IPS-18c (cell line): ENCODE measurements at regions not wholly inside any gene's neighbourhood (a gene's known extent, or its start where the extent isn't known, plus 50 kb on each side); places are given as distances from the start of the nearest gene placed in this dataset.
"Not testable (repeated sequence)": the region's sequence is repeated elsewhere in the genome, so short reads cannot be mapped to it uniquely, and the experiment has no call there.

Source experiments
- H3K4me3 ChIP-seq: 2 replicates; pipeline ENCODE4 v1.7.0; 2013; ENCODE audit warnings: low read depth, mild to moderate bottlenecking, low read length, moderate library complexity; ENCODE audit not compliant: insufficient read depth
- H3K9me3 ChIP-seq: one replicate; pipeline ENCODE4 v1.6.1; 2013; ENCODE audit warnings: mild to moderate bottlenecking, low read length, moderate library complexity; ENCODE audit not compliant: control insufficient read depth, insufficient read depth

GRCh38 chr3:177606891-177607290, 409.6 kb upstream of the TBL1XR1 start:
- H3K9me3 ChIP-seq: no peaks in the 10 kb centered on the region
- H3K4me3 ChIP-seq: no peak overlapping the region

- H3K9me3 ChIP-seq: no peaks in the 10 kb centered on the region
- H3K4me3 ChIP-seq: no peak overlapping the region
These were observed 410.3 kb upstream of the TBL1XR1 start for GRCh38 chr3:177607589-177607988.

- H3K4me3 ChIP-seq: no peak overlapping the region
- H3K9me3 ChIP-seq: no peaks in the 10 kb centered on the region
These were observed 411.2 kb upstream of the TBL1XR1 start for GRCh38 chr3:177608443-177608842.

- Histone ChIP-seq H3K9me3 (no peaks in the 10 kb centered on the region), H3K4me3 (no peak overlapping the region)
These were observed 412.3 kb upstream of the TBL1XR1 start for GRCh38 chr3:177609613-177610012.

- Histone ChIP-seq H3K9me3 (no peaks in the 10 kb centered on the region), H3K4me3 (no peak overlapping the region)
These were observed 413.0 kb upstream of the TBL1XR1 start for GRCh38 chr3:177610262-177610661.

- no peak overlapping the region for H3K4me3 ChIP-seq
- H3K9me3 ChIP-seq: no peaks in the 10 kb centered on the region
These were observed 413.7 kb upstream of the TBL1XR1 start for GRCh38 chr3:177610686-177611633.

GRCh38 chr3:177611752-177612334, 414.6 kb upstream of the TBL1XR1 start:
- H3K9me3 ChIP-seq: no peaks in the 10 kb centered on the region
- H3K4me3 ChIP-seq: no peak overlapping the region

GRCh38 chr3:177613901-177614300, 416.6 kb upstream of the TBL1XR1 start:
- Histone ChIP-seq H3K4me3 (no peak overlapping the region), H3K9me3 (no peaks in the 10 kb centered on the region)

- Histone ChIP-seq H3K4me3 (no peak overlapping the region), H3K9me3 (no peaks in the 10 kb centered on the region)
These were observed 417.7 kb upstream of the TBL1XR1 start for GRCh38 chr3:177615015-177615414.

- no peaks in the 10 kb centered on the region for H3K9me3 ChIP-seq
- H3K4me3 ChIP-seq: no peak overlapping the region
These were observed 421.8 kb upstream of the TBL1XR1 start for GRCh38 chr3:177618873-177619733.

GRCh38 chr3:177620073-177620472, 422.8 kb upstream of the TBL1XR1 start:
- no peaks in the 10 kb centered on the region for H3K9me3 ChIP-seq

GRCh38 chr3:177622520-177622919, 425.2 kb upstream of the TBL1XR1 start:
- Histone ChIP-seq H3K4me3 (no peak overlapping the region), H3K9me3 (no peaks in the 10 kb centered on the region)

More at GRCh38 chr3:177620073-177620472, 422.8 kb upstream of the TBL1XR1 start:
- no peak overlapping the region for H3K4me3 ChIP-seq

- Histone ChIP-seq H3K4me3 (no peak overlapping the region), H3K9me3 (no peaks in the 10 kb centered on the region)
These were observed 425.8 kb upstream of the TBL1XR1 start for GRCh38 chr3:177622982-177623617.

GRCh38 chr3:177624528-177625495, 427.5 kb upstream of the TBL1XR1 start:
- Histone ChIP-seq H3K4me3 (no peak overlapping the region), H3K9me3 (peaks cover 4% of the 10 kb centered on the region)

- peaks cover 4% of the 10 kb centered on the region for H3K9me3 ChIP-seq
- H3K4me3 ChIP-seq: no peak overlapping the region
These were observed 428.8 kb upstream of the TBL1XR1 start for GRCh38 chr3:177626045-177626444.

GRCh38 chr3:177628095-177628719, 430.9 kb upstream of the TBL1XR1 start:
- not testable (repeated sequence) for H3K9me3 ChIP-seq, H3K4me3 ChIP-seq
